ENCODE measurements at regions not wholly inside any gene's neighbourhood (a gene's known extent, or its start where the extent isn't known, plus 50 kb on each side); places are given as distances from the start of the nearest gene placed in this dataset.
A peak's percentile ranks its signal among the peaks of the same experiment; 100 is the strongest.

DNA sequence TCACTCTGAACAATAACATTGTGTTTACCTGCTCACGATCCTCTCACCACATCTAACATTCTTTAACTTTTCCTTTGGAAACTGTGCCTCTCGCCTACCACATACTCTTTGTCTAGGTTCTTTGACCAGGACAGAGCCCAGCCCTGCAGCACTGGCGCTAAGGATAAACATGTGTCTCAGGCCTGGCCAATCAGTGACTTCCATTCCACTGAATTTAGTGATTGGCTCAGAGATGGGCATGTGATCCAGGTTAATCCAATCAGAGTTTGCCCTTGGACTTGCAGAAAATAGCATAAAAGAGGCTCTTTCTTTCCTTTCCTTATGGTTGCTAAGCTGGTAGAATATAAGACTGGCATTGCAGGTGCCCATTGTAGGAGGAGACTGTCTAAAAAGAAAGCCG lies 605.7 kb downstream of the MATN1 start:
- POLR2A ChIA-PET = no interaction called here
- CTCF ChIA-PET = no interaction called here
- peak; percentile 4 to 5 for DNase-seq (ENCODE audit: low read depth in 1 of 2, low spot score in 1 of 2)
- H3K4me2 ChIP-seq = no peak overlapping the region
- H3K27ac ChIP-seq = no peak overlapping the region
- H3K9me3 ChIP-seq = no peaks in the 10 kb centered on the region
- no peak for FAIRE-seq
- TF ChIP-seq USF2 (IDR thresholded peaks at IDR 0.05) = peak; percentile 66
- no peak for TF ChIP-seq EHMT2 (IDR thresholded peaks at IDR 0.05; ENCODE audit: low read depth)
- peak in 1 of 2 experiments; percentile 49; a peak in 1 of 6 replicates for ATAC-seq
- 23% methylated on average over 4 of the region's 4 CpGs for WGBS (ENCODE audit: missing lambda C conversion rate)
- H3K4me3 ChIP-seq = no peak overlapping the region
- no peaks in the 10 kb centered on the region for H3K4me1 ChIP-seq

- POLR2A ChIA-PET = no interaction called here
- Histone ChIP-seq H3K4me1 (no peaks in the 10 kb centered on the region; the same call in 2 of the 3 replicates), H3K27ac (no peak overlapping the region), H3K4me3 (no peak overlapping the region; the same call in 2 of the 3 replicates), H3K9me3 (no peaks in the 10 kb centered on the region), H3K4me2 (peak overlapping the region; percentile 40; the same call in 2 of the 3 replicates)
- FAIRE-seq = no peak
- CTCF ChIA-PET = interaction anchor here (0.6 to 2.4 kb wide), 30 partner anchors 9 to 879 kb away, joined by 3 to 15 read pairs (median 4); no protein-coding TSS in a partner anchor
- peak; percentile 84 to 93; a peak in 4 of 6 replicates for ATAC-seq
- peak; percentile 28 to 33 for DNase-seq (ENCODE audit: low read depth in 1 of 2, low spot score in 1 of 2)
- TF ChIP-seq SMC3 (IDR thresholded peaks at IDR 0.05) (peak; percentile 67), CBX8 (IDR thresholded peaks at IDR 0.05) (no peak), ATOH8 (CRISPR knock-in tag; IDR thresholded peaks at IDR 0.05; ENCODE audit: low read depth) (no peak), RAD21 (conservative IDR thresholded peaks at IDR 0.05 in 1 of 2, IDR thresholded peaks at IDR 0.05 in 1 of 2) (peak; percentile 75 to 77), CBX2 (IDR thresholded peaks at IDR 0.05; ENCODE audit: borderline replicate concordance, low read depth) (no peak), CTCF (IDR thresholded peaks at IDR 0.05) (peak; percentile 51)
- WGBS (ENCODE audit: missing lambda C conversion rate) = under 1% methylated on average over 14 of the region's 14 CpGs
These were observed 612.0 kb downstream of the MATN1 start for GRCh38 chr1:30111431-30111830.

GRCh38 chr1:30110846-30111245 lies 612.5 kb downstream of the MATN1 start:
- Histone ChIP-seq H3K9me3 (no peaks in the 10 kb centered on the region), H3K27ac (no peak overlapping the region), H3K4me1 (no peaks in the 10 kb centered on the region; the same call in 2 of the 3 replicates), H3K4me2 (no peak overlapping the region; the same call in 2 of the 3 replicates), H3K4me3 (no peak overlapping the region)
- DNase-seq (ENCODE audit: low read depth in 1 of 2, low spot score in 1 of 2) (no peak), FAIRE-seq (no peak), ATAC-seq (no peak)
- 19% methylated on average over 11 of the region's 11 CpGs for WGBS (ENCODE audit: missing lambda C conversion rate)
- CTCF ChIA-PET = interaction anchor here (0.6 to 2.4 kb wide), 23 partner anchors 10 to 870 kb away, joined by 3 to 15 read pairs (median 4); no protein-coding TSS in a partner anchor
- POLR2A ChIA-PET = no interaction called here
- no peak for TF ChIP-seq ESRRA (IDR thresholded peaks at IDR 0.05; ENCODE audit: borderline replicate concordance, low read length)
- TF ChIP-seq, protein P1, sequence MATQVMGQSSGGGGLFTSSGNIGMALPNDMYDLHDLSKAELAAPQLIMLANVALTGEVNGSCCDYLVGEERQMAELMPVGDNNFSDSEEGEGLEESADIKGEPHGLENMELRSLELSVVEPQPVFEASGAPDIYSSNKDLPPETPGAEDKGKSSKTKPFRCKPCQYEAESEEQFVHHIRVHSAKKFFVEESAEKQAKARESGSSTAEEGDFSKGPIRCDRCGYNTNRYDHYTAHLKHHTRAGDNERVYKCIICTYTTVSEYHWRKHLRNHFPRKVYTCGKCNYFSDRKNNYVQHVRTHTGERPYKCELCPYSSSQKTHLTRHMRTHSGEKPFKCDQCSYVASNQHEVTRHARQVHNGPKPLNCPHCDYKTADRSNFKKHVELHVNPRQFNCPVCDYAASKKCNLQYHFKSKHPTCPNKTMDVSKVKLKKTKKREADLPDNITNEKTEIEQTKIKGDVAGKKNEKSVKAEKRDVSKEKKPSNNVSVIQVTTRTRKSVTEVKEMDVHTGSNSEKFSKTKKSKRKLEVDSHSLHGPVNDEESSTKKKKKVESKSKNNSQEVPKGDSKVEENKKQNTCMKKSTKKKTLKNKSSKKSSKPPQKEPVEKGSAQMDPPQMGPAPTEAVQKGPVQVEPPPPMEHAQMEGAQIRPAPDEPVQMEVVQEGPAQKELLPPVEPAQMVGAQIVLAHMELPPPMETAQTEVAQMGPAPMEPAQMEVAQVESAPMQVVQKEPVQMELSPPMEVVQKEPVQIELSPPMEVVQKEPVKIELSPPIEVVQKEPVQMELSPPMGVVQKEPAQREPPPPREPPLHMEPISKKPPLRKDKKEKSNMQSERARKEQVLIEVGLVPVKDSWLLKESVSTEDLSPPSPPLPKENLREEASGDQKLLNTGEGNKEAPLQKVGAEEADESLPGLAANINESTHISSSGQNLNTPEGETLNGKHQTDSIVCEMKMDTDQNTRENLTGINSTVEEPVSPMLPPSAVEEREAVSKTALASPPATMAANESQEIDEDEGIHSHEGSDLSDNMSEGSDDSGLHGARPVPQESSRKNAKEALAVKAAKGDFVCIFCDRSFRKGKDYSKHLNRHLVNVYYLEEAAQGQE (IDR thresholded peaks at IDR 0.05) = no peak
- TF ChIP-seq HEYL (CRISPR knock-in tag; IDR thresholded peaks at IDR 0.05) = no peak
- no peak for TF ChIP-seq USF2 (IDR thresholded peaks at IDR 0.05)
- no peak for TF ChIP-seq HOXB5 (CRISPR knock-in tag; IDR thresholded peaks at IDR 0.05)
- TF ChIP-seq PHF8 (IDR thresholded peaks at IDR 0.05; ENCODE audit: borderline replicate concordance, low read depth) = no peak
- TF ChIP-seq NR3C1 (IDR thresholded peaks at IDR 0.05) = no peak
- no peak for TF ChIP-seq KDM1A (IDR thresholded peaks at IDR 0.05; ENCODE audit: low read depth)
- no peak for TF ChIP-seq ZSCAN20 (CRISPR knock-in tag; IDR thresholded peaks at IDR 0.05)
- TF ChIP-seq, protein P2, sequence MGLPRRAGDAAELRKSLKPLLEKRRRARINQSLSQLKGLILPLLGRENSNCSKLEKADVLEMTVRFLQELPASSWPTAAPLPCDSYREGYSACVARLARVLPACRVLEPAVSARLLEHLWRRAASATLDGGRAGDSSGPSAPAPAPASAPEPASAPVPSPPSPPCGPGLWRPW (IDR thresholded peaks at IDR 0.05) = no peak
- TF ChIP-seq, protein P3, sequence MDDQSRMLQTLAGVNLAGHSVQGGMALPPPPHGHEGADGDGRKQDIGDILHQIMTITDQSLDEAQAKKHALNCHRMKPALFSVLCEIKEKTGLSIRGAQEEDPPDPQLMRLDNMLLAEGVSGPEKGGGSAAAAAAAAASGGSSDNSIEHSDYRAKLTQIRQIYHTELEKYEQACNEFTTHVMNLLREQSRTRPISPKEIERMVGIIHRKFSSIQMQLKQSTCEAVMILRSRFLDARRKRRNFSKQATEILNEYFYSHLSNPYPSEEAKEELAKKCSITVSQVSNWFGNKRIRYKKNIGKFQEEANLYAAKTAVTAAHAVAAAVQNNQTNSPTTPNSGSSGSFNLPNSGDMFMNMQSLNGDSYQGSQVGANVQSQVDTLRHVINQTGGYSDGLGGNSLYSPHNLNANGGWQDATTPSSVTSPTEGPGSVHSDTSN (IDR thresholded peaks at IDR 0.05) = no peak
- no peak for TF ChIP-seq SREBF2 (IDR thresholded peaks at IDR 0.05)
- no peak for TF ChIP-seq RFX5 (IDR thresholded peaks at IDR 0.05)
- TF ChIP-seq, protein P4, sequence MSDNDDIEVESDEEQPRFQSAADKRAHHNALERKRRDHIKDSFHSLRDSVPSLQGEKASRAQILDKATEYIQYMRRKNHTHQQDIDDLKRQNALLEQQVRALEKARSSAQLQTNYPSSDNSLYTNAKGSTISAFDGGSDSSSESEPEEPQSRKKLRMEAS (IDR thresholded peaks at IDR 0.05) = no peak
- no peak for TF ChIP-seq HOXB13 (CRISPR knock-in tag; IDR thresholded peaks at IDR 0.05; ENCODE audit: low read depth)
- no peak for TF ChIP-seq EHMT2 (IDR thresholded peaks at IDR 0.05; ENCODE audit: low read depth)
- no peak for TF ChIP-seq ATOH8 (CRISPR knock-in tag; IDR thresholded peaks at IDR 0.05; ENCODE audit: low read depth)
